ENCODE measurements at regions not wholly inside any gene's neighbourhood (a gene's known extent, or its start where the extent isn't known, plus 50 kb on each side); places are given as distances from the start of the nearest gene placed in this dataset.

GRCh38 chr20:12594410-12595088 lies 414.2 kb upstream of the SPTLC3 start:
- TF ChIP-seq CTCF (IDR thresholded peaks at IDR 0.05; ENCODE audit: poor library complexity) (no peak), EZH2 (IDR thresholded peaks at IDR 0.05; ENCODE audit: borderline replicate concordance) (no peak), EZH2phosphoT487 (IDR thresholded peaks at IDR 0.05; ENCODE audit: low read depth, severe bottlenecking, unreplicated experiment) (no peak)

Data from hepatocyte (in vitro differentiated cells).